Lower lobe of right lung (tissue), 2 donors: ENCODE measurements at regions not wholly inside any gene's neighbourhood (a gene's known extent, or its start where the extent isn't known, plus 50 kb on each side); places are given as distances from the start of the nearest gene placed in this dataset.

ENCODE experiments used
- ATAC-seq, 2 donors: fragments of 200-7000 bp; cut with Tn5 transposase; one replicate each; pipeline ENCODE4 v1.9.1; 2020 to 2022; ENCODE audit warnings: mild to moderate bottlenecking in 2 of 2, moderate library complexity in 2 of 2
- DNase-seq: peaks from one replicate; pipeline ENCODE4 v3.0.0-alpha.2; 2020
- H3K27ac ChIP-seq: fragments of 200-600 bp; one replicate; pipeline ENCODE4 v1.8.0; 2022
- H3K27me3 ChIP-seq: fragments of 200-600 bp; one replicate; pipeline ENCODE4 v1.8.0; 2022; ENCODE audit warnings: low read depth
- H3K36me3 ChIP-seq: fragments of 200-600 bp; one replicate; pipeline ENCODE4 v1.8.0; 2022; ENCODE audit warnings: mild to moderate bottlenecking
- H3K4me1 ChIP-seq: fragments of 200-600 bp; one replicate; pipeline ENCODE4 v1.8.0; 2022
- H3K4me3 ChIP-seq: fragments of 200-600 bp; one replicate; pipeline ENCODE4 v1.8.0; 2022; ENCODE audit warnings: mild to moderate bottlenecking
- H3K9me3 ChIP-seq: fragments of 200-600 bp; one replicate; pipeline ENCODE4 v1.8.0; 2022
- CTCF ChIP-seq: fragments of 200-600 bp; IDR thresholded peaks from one replicate; pipeline ENCODE4 v1.8.0; 2022; ENCODE audit warnings: antibody characterized with exemption, mild to moderate bottlenecking
- intact Hi-C: fragments of 100-400 bp; cut with DNase I; formaldehyde crosslinking; loops from one replicate; pipeline ENCODE4 v1.11.0; 2022
- donor health status: DM: no; HTN: yes; CAD: no; lungs with severe emphysema.

GRCh38 chr10:90350122-90350521 lies 507.7 kb downstream of the HTR7 start:
- Histone ChIP-seq H3K4me3 (no peak overlapping the region), H3K27me3 (no peaks in the 10 kb centered on the region), H3K36me3 (no peaks in the 10 kb centered on the region), H3K4me1 (no peaks in the 10 kb centered on the region), H3K27ac (no peak overlapping the region), H3K9me3 (no peaks in the 10 kb centered on the region)
- intact Hi-C loops, result no loop called here
- DNase-seq (no peak), ATAC-seq (no peak)
- TF ChIP-seq CTCF, result no peak

- intact Hi-C loops, result no loop called here
- DNase-seq (no peak), ATAC-seq (no peak)
- no peaks in the 10 kb centered on the region for H3K9me3 ChIP-seq
- no peak for TF ChIP-seq CTCF
- no peaks in the 10 kb centered on the region for H3K4me1 ChIP-seq
- H3K27ac ChIP-seq, result no peak overlapping the region
- no peak overlapping the region for H3K4me3 ChIP-seq
- no peaks in the 10 kb centered on the region for H3K36me3 ChIP-seq
- no peaks in the 10 kb centered on the region for H3K27me3 ChIP-seq
Measured at GRCh38 chr10:90352288-90352687, 505.6 kb downstream of the HTR7 start.

GRCh38 chr10:90354914-90355313 lies 502.9 kb downstream of the HTR7 start:
- no peak overlapping the region for H3K4me3 ChIP-seq
- no peak for TF ChIP-seq CTCF

GRCh38 chr10:90363799-90364483 lies 493.9 kb downstream of the HTR7 start:
- H3K36me3 ChIP-seq, result no peaks in the 10 kb centered on the region
- ATAC-seq, result no peak
- intact Hi-C loops, result no loop called here
- no peak overlapping the region for H3K4me3 ChIP-seq
- DNase-seq, result no peak
- H3K27me3 ChIP-seq, result no peaks in the 10 kb centered on the region
- H3K4me1 ChIP-seq, result no peaks in the 10 kb centered on the region
- no peak for TF ChIP-seq CTCF
- no peak overlapping the region for H3K27ac ChIP-seq
- H3K9me3 ChIP-seq, result no peaks in the 10 kb centered on the region

More at GRCh38 chr10:90354914-90355313, 502.9 kb downstream of the HTR7 start:
- no peak for DNase-seq
- Histone ChIP-seq H3K27me3 (no peaks in the 10 kb centered on the region), H3K27ac (no peak overlapping the region), H3K36me3 (no peaks in the 10 kb centered on the region), H3K4me1 (no peaks in the 10 kb centered on the region), H3K9me3 (no peaks in the 10 kb centered on the region)
- intact Hi-C loops, result no loop called here
- no peak for ATAC-seq

GRCh38 chr10:90372451-90372850 lies 485.4 kb downstream of the HTR7 start:
- ATAC-seq (no peak), DNase-seq (no peak)
- Histone ChIP-seq H3K4me1 (no peaks in the 10 kb centered on the region), H3K27ac (no peak overlapping the region), H3K9me3 (no peaks in the 10 kb centered on the region), H3K36me3 (no peaks in the 10 kb centered on the region), H3K27me3 (no peaks in the 10 kb centered on the region), H3K4me3 (no peak overlapping the region)
- no peak for TF ChIP-seq CTCF
- intact Hi-C loops, result no loop called here
